HG02938 (cell line): ENCODE measurements at regions not wholly inside any gene's neighbourhood (a gene's known extent, or its start where the extent isn't known, plus 50 kb on each side); places are given as distances from the start of the nearest gene placed in this dataset.
"Not testable (repeated sequence)": the region's sequence is repeated elsewhere in the genome, so short reads cannot be mapped to it uniquely, and the experiment has no call there.

Source experiments
- ATAC-seq: cut with Tn5 transposase; IDR thresholded peaks from one replicate; pipeline ENCODE4 v1.9.1; 2021; ENCODE audit warnings: mild to moderate bottlenecking, moderate library complexity; ENCODE audit not compliant: unreplicated experiment

DNA sequence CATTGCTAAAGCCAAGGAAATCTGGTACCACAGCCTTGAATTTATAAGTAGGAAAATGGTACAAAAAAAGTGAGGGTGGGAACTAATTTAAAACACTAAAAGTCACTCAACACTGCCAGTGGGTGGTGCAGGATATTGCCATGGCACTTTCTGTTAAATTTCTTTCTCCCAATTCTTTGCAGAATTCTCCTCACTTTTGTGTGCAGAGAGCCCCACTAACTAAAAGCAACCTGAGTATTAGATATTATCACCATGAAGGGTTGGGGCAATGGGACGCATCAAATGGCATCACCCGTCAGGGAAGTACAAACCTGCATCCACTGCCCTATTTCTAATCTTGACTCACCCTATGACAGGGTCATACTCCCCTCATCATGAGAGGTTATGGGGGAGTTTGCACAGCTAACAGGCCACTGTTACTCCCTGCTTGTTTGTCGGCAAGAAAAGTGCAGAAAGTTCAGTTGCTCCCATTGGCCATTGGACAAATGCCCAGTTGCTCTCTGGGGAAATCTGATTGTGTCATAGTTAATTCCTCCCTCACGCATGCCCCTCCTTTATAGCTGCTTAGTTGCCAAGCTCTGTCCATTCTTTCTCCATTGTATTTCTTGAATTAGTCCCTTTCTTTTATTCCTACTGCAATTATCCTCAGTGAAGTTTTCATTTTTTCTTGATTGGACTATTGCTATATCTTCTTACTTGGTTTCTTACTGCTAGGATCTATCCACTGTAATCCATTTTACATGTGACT lies 93.8 kb upstream of the BLID start:
- no peak for ATAC-seq

DNA sequence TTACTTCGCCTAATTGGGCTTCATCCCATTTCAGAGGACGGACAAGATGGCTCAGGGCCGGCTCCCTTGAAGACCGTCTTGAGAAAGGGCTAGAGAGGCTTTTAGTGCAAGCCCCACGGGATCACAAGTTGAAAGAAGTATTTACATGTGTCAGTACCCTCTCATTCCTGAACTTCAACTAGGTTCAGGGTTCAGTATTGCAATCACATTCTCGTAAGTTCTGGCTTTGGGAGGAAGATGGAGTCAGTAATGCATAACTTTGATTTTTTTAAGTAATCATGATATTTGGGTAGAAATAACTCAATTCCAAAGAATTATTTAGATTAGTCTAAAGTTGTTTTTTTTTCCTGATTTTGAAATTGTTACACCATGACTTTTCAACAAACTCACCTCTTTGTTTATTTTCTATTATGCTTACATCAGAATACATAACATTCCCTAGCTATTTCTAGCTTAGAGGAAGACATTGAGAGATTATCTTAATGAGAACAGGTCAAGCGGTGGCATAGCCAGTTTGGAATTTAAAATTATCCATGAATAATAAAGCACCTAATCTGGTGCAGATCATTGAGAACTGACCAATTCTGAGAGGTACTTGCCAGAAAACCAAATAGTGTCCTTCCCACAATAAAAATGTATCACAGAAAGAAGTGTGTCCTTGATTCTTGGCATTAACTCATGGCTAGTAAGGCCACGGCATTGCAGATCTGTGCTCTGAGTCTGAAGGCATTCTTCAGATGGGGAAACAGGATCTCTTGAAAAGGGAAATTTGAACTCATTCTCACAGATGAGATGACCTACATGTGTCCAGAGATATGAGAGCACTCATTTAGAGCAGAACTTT lies 92.1 kb upstream of the BLID start:
- ATAC-seq, result no peak

DNA sequence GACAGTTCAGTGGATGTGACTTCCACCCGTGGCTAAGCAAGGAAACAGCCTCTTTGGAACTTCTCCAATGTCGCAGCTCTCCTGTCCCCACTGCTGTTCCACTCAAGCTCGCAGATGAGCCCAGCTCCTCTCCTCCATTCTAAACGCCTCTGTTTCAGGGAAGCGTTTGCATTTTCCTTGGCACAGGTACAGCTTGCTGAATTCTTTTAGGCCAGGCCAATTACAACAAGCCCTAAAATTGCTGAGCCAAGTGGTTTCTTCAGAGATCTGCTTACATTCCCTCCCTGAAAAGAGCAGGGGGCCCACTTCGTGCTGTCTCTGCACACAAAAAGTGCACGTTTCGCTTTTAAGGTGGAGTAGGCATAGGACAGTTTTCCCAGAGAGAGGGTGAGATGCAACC lies 91.5 kb upstream of the BLID start:
- ATAC-seq, result no peak

DNA sequence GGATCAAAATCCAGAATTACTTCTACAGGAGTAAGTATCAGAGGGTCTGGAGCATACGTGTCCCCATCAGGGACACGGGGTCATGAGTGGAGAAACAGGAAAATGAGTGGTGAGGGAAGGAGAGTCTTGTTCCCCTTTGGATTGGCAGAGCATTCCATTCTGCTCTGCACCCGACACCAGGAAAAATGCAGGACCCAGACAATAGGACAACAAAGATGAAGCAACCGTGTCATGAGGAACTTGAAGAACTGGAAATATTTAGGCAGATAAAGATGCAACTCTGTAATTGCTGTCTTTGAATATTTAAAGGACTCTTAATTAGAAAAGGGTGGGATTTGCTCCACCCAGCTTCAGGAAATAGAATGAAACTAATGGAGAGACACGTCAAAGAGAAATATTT lies 89.0 kb upstream of the BLID start:
- no peak for ATAC-seq

DNA sequence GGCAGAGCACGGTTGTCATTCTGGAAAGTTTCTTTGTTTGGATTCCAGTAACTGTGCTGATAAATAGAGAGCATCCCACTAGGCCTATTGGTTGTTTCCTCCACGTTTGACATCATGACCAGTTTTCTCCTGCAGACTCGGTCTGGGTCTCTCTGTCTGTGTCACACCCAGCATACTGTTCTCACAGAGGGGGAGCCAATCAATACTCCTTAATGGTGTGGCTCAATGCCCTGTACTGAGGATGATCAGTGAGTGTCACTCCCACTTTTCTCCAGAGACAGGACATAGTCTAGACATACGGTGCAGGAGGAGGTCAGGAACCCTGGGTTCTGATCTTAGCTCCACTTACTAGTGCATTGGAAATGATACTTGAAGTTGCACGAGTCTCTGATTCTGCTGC lies 88.2 kb upstream of the BLID start:
- no peak for ATAC-seq

DNA sequence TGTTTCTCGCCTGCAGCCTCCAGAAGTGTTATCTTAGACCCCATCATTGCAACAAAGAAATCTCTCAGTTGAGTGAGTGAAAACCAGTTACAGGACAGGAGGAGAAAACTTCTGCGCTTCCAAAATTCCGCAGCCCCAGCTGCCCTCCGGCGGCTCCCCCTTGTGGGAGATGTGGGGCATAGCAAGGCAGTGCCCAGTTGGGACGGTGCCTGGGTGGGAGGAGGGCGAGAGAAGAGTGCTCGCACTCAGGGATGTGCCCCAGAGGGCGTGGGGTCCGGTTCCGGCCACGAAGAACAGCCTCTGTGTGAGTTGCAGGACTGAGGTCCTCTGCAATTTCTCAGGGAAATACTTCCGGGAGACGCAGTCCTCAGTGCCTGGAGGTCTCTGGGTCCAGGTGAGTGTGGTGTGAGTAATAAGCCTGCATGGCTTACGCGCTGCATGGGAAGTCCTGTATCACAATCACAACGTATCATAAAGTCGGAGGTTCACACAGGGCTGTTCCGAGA lies 87.0 kb upstream of the BLID start:
- ATAC-seq, result peak; percentile 70

DNA sequence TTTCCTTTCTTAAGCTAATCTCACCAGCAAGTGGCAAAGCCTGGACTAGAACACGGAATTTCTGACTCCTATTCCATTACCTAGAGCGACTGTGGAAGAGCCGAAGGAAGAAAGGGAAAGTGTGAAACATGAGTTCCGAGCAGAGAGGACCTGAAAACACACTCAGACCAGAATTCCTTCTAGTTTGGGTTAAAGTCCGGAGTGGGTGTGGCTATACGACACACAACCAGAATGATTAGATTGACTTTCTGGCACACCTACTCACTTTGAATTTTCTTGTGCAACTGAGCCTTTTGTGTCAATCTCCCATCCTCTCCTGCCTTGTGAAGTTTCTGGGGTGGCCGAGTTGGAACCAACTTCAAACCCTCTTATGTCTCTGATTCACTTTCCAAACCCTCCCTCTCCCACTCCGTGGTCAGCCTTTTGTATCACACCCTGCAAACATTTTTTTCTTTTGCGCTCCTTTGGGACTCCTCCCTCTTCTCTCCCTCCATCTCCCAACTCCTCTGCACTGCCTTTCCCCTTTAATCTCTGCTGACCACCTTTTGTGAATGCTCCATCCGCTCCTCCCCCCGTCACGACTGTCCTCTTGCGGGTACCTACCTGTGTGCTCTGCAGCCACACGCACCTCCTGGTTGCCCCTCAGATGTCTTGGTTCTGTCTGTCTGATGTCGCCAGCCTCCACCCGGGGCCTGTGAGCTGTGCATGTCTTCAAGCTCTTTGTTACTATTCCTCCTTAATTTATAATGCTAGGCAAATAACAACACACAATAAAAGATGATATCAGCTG lies 86.3 kb upstream of the BLID start:
- peak; percentile 14 for ATAC-seq

DNA sequence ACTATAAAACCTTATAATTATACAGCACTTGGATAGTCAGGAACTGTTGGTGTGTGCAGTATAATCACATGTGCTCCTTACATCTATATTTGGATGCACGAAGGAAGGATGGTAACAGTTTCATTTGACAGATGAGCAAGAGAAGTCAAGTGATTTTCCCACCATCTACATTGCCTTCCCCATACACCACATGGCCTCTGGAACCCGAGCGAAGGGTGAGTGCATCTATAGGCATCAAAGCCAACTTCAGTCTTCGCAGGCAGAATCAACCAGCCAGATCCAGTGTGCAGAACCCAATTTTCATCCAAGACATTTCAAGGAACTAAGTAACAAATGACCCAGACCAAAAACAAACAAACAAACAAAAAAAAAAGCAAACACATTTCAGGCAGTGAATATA lies 85.1 kb upstream of the BLID start:
- no peak for ATAC-seq

DNA sequence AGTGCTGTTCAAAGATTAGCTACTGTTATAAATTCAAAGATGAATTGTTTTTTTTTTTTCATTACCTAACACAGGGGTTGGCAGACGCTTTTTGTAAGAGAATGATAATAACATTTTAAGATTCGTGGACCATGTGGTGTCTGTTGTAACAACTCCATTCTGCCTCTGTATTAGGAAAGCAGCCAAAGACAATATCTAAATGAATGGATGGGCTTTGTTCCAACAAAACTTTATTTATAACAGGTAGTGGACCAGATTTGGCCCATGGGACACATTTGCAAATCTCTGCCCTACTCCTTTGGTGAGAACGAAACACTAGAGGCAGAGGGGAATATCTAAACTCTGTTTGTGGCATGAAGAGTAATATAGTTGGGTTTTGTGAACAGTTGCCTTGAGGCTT lies 83.6 kb upstream of the BLID start:
- no peak for ATAC-seq

DNA sequence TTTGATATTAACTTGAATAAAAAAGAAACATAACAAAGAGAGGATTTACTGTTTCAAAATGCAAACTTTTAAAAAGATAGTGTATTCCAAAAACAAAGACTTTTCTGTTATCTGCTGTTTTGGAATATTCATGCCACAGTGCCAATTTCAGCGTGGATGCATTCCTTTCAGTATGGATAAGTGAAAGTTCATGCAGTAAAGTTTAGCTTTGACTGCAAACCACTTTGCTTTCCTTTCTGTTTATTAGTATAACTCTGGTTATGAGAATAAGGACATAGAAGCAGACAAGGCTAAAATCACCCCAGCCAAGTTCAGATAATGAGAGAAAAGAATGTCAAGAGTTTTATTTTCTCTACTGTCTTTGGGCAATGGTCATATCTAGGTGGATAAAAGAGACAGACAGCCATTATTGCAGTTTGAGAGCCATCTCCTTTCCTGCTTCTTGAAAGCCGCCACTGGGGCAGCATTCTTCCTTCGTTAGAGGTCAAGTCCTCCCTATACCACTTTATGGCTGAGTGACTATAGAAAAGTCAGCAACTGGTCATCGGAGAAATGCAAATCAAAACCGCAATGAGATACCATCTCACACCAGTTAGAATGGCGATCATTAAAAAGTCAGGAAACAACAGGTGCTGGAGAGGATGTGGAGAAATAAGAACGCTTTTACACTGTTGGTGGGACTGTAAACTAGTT lies 82.4 kb upstream of the BLID start:
- no peak for ATAC-seq

DNA sequence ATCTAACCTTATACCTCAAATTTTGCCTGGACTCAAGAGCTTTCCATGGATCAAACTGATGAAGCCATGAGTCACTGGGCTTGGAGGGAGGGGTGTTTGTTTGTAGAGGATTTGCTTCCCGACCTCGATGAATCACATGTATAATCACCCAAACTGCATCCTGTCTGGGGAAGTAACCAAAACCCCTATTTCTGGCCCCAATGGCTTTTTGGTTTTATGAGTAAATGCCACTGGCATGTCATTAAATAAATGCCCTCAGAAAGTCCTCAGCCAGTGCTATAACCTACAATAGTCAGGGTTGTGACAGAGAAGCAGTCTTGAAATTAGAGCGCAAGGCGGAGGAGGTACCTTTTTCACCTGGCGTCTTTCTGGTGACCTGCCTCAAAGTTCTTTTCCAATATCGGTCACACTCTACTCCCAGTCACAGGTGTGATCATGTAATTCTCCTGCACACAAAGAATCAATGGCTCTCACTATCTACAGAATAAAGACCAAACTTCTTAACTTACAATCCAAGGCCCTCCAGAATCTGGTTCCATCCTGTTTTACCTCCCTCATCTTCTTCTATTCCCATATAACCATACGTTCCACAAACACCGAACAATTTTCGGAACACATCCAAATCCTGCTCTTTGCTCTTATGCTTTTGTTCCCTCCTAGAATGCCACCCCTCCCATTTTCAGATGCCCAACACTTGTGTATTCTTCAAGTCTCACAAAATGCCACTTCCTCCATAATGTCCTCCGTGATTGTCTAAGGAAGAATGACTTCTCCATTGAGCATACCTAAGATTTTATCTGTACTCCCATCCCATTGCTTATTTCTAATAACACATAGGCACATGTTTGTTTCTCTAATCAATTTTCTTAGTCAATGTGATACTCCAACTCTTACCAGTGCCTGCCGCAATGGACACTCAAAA lies 81.3 kb upstream of the BLID start:
- no peak for ATAC-seq

DNA sequence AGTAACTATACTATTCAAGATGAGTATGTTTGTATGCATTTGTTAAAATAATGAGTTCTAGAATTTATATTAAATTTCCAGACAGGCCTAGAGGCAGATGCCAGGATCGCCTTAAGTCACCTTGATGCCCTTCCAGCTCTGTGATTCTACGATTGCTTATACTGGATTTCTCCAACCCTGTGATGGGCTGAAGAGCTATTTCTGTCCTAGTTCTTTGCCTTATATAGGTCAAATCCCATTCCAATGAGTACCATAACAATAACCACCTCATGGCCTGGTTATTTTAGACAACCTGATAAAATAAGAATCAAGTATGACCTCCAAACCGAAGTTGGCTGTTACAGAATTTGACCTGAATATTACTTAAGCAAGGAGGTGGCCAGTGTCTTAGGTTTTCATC lies 79.8 kb upstream of the BLID start:
- no peak for ATAC-seq

DNA sequence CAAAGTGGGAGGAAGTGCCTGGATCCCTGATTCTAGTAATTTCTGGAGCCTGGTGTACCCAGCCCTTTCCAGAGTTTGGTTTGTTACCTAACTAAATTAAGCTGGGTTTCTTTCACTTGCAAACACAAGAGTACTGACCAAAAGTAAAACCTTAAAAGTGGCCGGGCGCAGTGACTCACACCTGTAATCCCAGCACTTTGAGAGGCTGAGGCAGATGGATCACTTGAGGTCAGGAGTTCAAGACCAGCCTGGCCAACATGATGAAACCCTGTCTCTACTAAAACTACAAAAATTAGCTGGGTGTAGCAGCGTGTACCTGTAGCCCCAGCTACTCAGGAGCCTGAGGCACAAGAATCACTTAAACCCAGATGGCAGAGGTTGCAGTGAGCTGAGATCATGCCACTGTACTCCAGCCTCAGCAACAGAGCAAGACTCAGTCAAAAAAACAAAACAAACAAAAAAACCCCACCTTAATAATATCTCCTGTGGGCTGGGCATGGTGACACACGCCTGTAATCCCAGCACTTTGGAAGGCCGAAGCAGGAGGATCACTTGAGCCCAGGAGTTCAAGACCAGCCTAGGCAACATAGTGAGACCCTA lies 78.0 kb upstream of the BLID start:
- not testable (repeated sequence) for ATAC-seq

DNA sequence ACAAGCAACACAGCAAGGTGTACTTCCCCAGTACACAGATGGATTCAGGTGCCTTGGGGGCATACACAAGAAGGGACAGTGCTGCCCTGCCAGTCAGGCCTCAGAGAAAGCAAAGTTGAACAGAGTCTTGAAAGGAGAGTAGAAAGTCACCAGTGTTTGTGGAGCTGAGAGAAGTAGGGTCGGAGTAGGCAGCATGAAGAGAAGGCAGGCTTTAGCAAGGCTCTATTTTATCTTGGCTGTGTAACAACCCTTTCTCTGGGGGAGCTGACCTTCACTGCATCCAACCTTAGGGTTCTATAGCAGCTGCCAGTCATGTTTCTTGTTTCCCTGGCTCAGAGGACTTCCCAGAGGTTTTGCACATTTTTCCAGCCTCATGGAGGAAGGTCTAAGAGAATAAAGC lies 77.4 kb upstream of the BLID start:
- ATAC-seq, result no peak

DNA sequence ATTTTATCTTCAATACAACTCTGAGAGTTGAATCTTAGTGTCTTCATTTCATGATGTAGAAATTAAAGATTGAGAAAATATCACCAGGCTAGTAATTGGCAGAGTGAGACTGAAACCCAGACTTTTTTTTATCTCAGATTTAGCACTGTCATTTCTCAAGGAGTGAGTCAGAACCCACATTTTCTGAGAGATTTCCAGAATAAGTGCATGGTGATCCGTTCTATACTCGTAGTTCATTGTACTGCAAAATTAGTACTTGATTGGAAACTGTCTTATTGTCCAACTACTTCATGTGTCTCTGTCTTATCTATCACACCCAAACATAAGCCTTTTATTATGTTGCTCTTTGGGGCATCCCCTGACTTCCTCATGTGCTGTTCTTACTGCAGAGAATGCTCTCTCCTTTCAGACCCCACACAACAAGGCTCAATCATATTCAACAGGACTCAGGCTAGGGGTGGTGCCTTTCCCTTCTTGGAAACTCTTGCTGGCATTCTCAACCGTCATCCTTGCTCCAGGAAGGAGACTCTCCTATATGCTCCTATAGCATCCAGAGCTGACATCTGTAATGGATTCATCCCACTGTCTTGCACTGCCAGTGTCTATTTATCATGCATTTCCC lies 76.7 kb upstream of the BLID start:
- no peak for ATAC-seq

DNA sequence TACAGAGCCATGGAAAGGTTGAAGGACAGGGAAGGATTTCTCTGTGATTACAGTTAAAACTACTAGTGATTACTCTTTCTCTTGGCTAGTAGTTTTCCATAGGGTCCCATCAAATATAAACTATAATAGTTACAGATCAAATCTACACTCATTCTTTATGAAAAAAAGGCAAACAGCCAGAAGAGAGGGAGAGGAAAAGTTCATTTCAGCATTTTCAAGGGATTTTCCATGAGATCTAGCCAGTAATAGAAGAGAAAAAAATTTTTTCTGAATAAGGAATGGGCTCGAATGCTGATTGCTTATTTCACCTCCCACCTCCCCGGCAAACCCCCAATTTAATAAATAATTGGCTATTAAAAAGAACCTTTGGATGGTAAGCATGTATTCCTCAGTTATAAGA lies 74.8 kb upstream of the BLID start:
- ATAC-seq, result no peak

DNA sequence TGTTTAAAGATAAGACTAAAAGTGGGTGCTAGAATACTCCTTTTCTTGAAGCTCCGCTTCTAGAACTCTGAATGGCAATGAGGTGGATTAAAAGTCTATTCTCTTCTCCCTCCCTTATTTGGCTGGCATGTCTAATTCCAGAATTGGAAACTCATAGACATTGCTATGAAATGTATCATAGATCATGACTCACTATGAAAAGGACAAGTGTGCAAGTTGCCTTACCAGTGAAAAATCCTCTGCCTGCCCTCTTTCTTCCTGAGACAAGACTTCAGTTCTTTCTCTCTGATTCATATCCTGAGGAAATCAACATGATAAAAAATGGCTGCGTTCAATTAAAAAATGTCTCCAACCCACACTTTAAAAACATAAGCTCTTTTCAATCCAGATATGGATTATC lies 73.2 kb upstream of the BLID start:
- no peak for ATAC-seq

DNA sequence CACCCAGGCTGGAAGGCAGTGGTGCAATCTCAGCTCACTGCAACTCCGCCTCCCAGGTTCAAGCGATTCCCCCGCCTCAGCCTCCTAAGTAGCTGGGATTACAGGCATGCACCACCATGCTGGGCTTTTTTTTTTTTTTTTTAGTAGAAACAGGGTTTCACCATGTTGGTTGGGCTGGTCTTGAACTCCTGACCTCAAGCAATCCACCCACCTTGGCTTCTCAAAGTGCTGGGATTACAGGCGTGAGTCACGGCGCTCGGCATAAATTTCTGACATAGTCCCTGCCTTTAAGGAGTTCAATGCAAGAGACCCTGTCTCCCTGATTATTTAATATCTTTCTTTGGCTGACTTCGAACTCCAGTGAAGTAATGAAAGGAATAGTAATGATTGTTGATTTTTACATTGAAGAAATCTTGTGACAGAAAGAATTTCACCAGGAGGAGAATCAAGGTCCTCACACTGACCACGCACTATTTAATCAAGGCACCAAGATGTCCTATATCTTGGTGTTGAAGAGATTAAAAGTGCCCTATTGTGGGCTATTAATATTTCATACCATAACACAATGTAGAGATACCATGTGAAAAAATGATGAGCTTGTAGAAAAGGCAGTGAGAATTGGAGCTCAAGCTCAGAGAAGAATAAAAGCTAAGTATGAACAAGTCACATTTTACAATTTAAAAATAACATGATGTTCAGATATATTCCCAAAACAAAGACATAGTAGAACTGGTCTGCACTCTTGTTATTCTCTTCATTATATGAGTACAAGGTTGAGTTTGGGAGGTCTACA lies 71.6 kb upstream of the BLID start:
- no peak for ATAC-seq
